Endothelial cell of umbilical vein (primary cell): ENCODE measurements at regions not wholly inside any gene's neighbourhood (a gene's known extent, or its start where the extent isn't known, plus 50 kb on each side); places are given as distances from the start of the nearest gene placed in this dataset.

Experiments used
- BruUV-seq: library from RNA; stranded (reverse); fragments of 400-500 nt; replicated peaks from 2 replicates; lab custom pipeline; 2021; lab: Mats Ljungman, UMichigan
- CTCF ChIA-PET: fragments of 300-600, 350-600 bp; sonication (Branson Sonifier 250); formaldehyde crosslinking; loops from one replicate; lab custom pipeline; 2021; ENCODE audit warnings: antibody characterized with exemption, inconsistent platforms; lab: Charles Lee
- POLR2A ChIA-PET: fragments of 300-600, 350-600 bp; sonication (Branson Sonifier 250); formaldehyde crosslinking; loops from one replicate; lab custom pipeline; 2021; ENCODE audit warnings: antibody characterized with exemption, inconsistent platforms; lab: Charles Lee
- DNase-seq: peaks from one replicate; pipeline ENCODE4 v3.0.0-alpha.2; 2011; ENCODE audit warnings: low read depth, low spot score
- FAIRE-seq: peaks from 2 replicates; lab custom pipeline; 2011; peaks lifted over from hg19 to GRCh38; lab: Jason Lieb, UNC
- H2AFZ ChIP-seq: 2 replicates; pipeline ENCODE4 v1.6.0; 2012; ENCODE audit warnings: low read depth, low read length, control low read depth, inconsistent platforms
- H3K27ac ChIP-seq: 2 replicates; pipeline ENCODE4 v1.5.1; 2011; ENCODE audit warnings: low read depth, mild to moderate bottlenecking, control low read depth, low read length, moderate library complexity; ENCODE audit not compliant: insufficient read depth
- H3K27me3 ChIP-seq, 2 experiments: 2 replicates each; pipeline versions ENCODE4 v1.6.0 to v1.6.1; 2011; ENCODE audit warnings: low read length in 2 of 2, mixed read lengths in 1 of 2; ENCODE audit not compliant: control insufficient read depth in 2 of 2, insufficient read depth in 2 of 2
- H3K36me3 ChIP-seq, 2 experiments: 2 replicates in 1 of 2; 3 replicates in 1 of 2; pipeline ENCODE4 v1.5.1; 2011; ENCODE audit warnings: low read length in 2 of 2, mild to moderate bottlenecking in 1 of 2, moderate library complexity in 1 of 2; ENCODE audit not compliant: control insufficient read depth in 2 of 2, insufficient read depth in 2 of 2; ENCODE audit errors: extremely low read depth in 1 of 2
- H3K4me1 ChIP-seq: 3 replicates; pipeline ENCODE4 v1.5.1; 2011; ENCODE audit warnings: mild to moderate bottlenecking, low read length; ENCODE audit not compliant: control insufficient read depth, insufficient read depth; ENCODE audit errors: extremely low read depth
- H3K4me2 ChIP-seq: 2 replicates; pipeline ENCODE4 v1.6.1; 2011; ENCODE audit warnings: low read length, control low read depth, mixed read lengths; ENCODE audit not compliant: insufficient read depth
- H3K4me3 ChIP-seq, 3 experiments: fragments of 200-600 bp in 1 of 3; sonication (generic), shearing (Covaris generic) in 1 of 3; replicated peaks in 1 of 3; 2 replicates each; pipeline ENCODE4 v1.5.1; 2011 to 2016; ENCODE audit warnings: control low read depth in 3 of 3, low read length in 3 of 3, mild to moderate bottlenecking in 2 of 3, inconsistent platforms in 1 of 3, low read depth in 1 of 3, moderate library complexity in 1 of 3; ENCODE audit not compliant: insufficient read depth in 1 of 3
- H3K79me2 ChIP-seq: 2 replicates; pipeline ENCODE4 v1.6.0; 2012; ENCODE audit warnings: low read length, inconsistent platforms; ENCODE audit not compliant: control insufficient read depth, insufficient read depth
- H3K9ac ChIP-seq: replicated peaks from 2 replicates; pipeline ENCODE3; 2011; ENCODE audit warnings: low read length, control low read depth; ENCODE audit not compliant: insufficient read depth; ENCODE audit errors: extremely low read depth
- H3K9me1 ChIP-seq: replicated peaks from 3 replicates; pipeline ENCODE4 v1.6.0; 2011; ENCODE audit warnings: mild to moderate bottlenecking, low read length; ENCODE audit not compliant: control insufficient read depth, insufficient read depth; ENCODE audit errors: extremely low read depth
- H3K9me3 ChIP-seq: replicated peaks from 2 replicates; pipeline ENCODE4 v1.5.1; 2012; ENCODE audit warnings: low read length, inconsistent platforms; ENCODE audit not compliant: control insufficient read depth, insufficient read depth
- H4K20me1 ChIP-seq: replicated peaks from 2 replicates; pipeline ENCODE3; 2011; ENCODE audit warnings: mild to moderate bottlenecking, low read length; ENCODE audit not compliant: control insufficient read depth, insufficient read depth; ENCODE audit errors: extremely low read depth
- EZH2 ChIP-seq: IDR thresholded peaks from 2 replicates; pipeline ENCODE4 v1.6.1; 2012; ENCODE audit warnings: borderline replicate concordance, low read depth, mild to moderate bottlenecking, moderate library complexity, low read length, inconsistent platforms; ENCODE audit not compliant: severe bottlenecking
- FOS ChIP-seq: IDR thresholded peaks from 2 replicates; pipeline ENCODE4 v1.6.1; 2011; ENCODE audit warnings: mild to moderate bottlenecking, low read length, moderate library complexity, borderline replicate concordance; ENCODE audit not compliant: insufficient read depth
- GATA2 ChIP-seq: IDR thresholded peaks from 2 replicates; pipeline ENCODE4 v1.7.0; 2011; ENCODE audit warnings: low read depth, mild to moderate bottlenecking, moderate library complexity, mixed read lengths, low read length; ENCODE audit not compliant: insufficient read length, insufficient read depth
- JUN ChIP-seq: IDR thresholded peaks from 2 replicates; pipeline ENCODE4 v1.6.1; 2011; ENCODE audit warnings: borderline replicate concordance, low read depth; ENCODE audit not compliant: insufficient read length, insufficient read depth
- MAX ChIP-seq: IDR thresholded peaks from 2 replicates; pipeline ENCODE4 v1.6.1; 2011; ENCODE audit not compliant: insufficient read depth, insufficient read length
- MYC ChIP-seq: IDR thresholded peaks from one replicate; pipeline ENCODE4 v1.6.1; 2011; ENCODE audit warnings: mild to moderate bottlenecking, low read depth, low read length
- POLR2A ChIP-seq: IDR thresholded peaks from 2 replicates; pipeline ENCODE4 v1.6.1; 2012; ENCODE audit warnings: low read depth, mild to moderate bottlenecking, control low read depth, low read length
- POLR2AphosphoS5 ChIP-seq: IDR thresholded peaks from 2 replicates; pipeline ENCODE4 v1.6.1; 2012; ENCODE audit warnings: low read depth, mild to moderate bottlenecking, control low read depth, low read length, moderate library complexity; ENCODE audit not compliant: insufficient read depth
- dilution Hi-C: fragments of 300-500 bp; cut with MboI; formaldehyde crosslinking; loops from one replicate; pipeline ENCODE4 v1.15.0; 2019; ENCODE audit warnings: low sequenced_read_pairs; ENCODE audit not compliant: extremely low pct_ligation_motif_present
- intact Hi-C: fragments of 100-400 bp; cut with micrococcal nuclease; formaldehyde crosslinking; loops from one replicate; pipeline ENCODE4 v1.10.0; 2022
- TF ChIP-seq, protein P1 (sequence below), 2 donors: IDR thresholded peaks; 1 replicate in 1 of 2; 2 replicates in 1 of 2; pipeline ENCODE4 v1.5.1; 2011; ENCODE audit warnings: low read length in 2 of 2, mild to moderate bottlenecking in 2 of 2, moderate library complexity in 2 of 2, control low read depth in 1 of 2, inconsistent platforms in 1 of 2, low read depth in 1 of 2; ENCODE audit not compliant: insufficient read depth in 1 of 2; ENCODE audit errors: extremely low read depth in 1 of 2

GRCh38 chr5:143692342-143692741, 119.6 kb upstream of the HMHB1 start:
- no peaks in the 10 kb centered on the region for H3K9me1 ChIP-seq
- H3K4me2 ChIP-seq, result no peak overlapping the region
- H3K4me3 ChIP-seq, result no peak overlapping the region
- H2AFZ ChIP-seq, result no peak overlapping the region
- ChIA-PET CTCF (no interaction called here), POLR2A (no interaction called here)
- FAIRE-seq, result no peak
- no peaks in the 10 kb centered on the region for H4K20me1 ChIP-seq
- TF ChIP-seq MAX, result no peak
- TF ChIP-seq EZH2, result no peak
- no peak for TF ChIP-seq GATA2
- no peak for TF ChIP-seq FOS
- TF ChIP-seq POLR2A, result no peak
- no peak for TF ChIP-seq POLR2AphosphoS5
- no peak for TF ChIP-seq JUN
- no peak for TF ChIP-seq MYC
- TF ChIP-seq, protein P1, sequence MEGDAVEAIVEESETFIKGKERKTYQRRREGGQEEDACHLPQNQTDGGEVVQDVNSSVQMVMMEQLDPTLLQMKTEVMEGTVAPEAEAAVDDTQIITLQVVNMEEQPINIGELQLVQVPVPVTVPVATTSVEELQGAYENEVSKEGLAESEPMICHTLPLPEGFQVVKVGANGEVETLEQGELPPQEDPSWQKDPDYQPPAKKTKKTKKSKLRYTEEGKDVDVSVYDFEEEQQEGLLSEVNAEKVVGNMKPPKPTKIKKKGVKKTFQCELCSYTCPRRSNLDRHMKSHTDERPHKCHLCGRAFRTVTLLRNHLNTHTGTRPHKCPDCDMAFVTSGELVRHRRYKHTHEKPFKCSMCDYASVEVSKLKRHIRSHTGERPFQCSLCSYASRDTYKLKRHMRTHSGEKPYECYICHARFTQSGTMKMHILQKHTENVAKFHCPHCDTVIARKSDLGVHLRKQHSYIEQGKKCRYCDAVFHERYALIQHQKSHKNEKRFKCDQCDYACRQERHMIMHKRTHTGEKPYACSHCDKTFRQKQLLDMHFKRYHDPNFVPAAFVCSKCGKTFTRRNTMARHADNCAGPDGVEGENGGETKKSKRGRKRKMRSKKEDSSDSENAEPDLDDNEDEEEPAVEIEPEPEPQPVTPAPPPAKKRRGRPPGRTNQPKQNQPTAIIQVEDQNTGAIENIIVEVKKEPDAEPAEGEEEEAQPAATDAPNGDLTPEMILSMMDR (IDR thresholded peaks at IDR 0.05; ENCODE audit: extremely low read depth in 1 of 2, insufficient read depth in 1 of 2, low read depth in 1 of 2, low read length in 2 of 2), result no peak
- no peaks in the 10 kb centered on the region for H3K9me3 ChIP-seq
- no peaks in the 10 kb centered on the region for H3K4me1 ChIP-seq
- intact Hi-C loops, result no loop called here
- no TSS peak for BruUV-seq
- no peak for DNase-seq
- H3K9ac ChIP-seq, result no peak overlapping the region
- no peaks in the 10 kb centered on the region for H3K36me3 ChIP-seq
- H3K27ac ChIP-seq, result no peak overlapping the region
- no peaks in the 10 kb centered on the region for H3K79me2 ChIP-seq
- no peaks in the 10 kb centered on the region for H3K27me3 ChIP-seq
- dilution Hi-C loops, result no loop called here
